ENCODE measurements at regions not wholly inside any gene's neighbourhood (a gene's known extent, or its start where the extent isn't known, plus 50 kb on each side); places are given as distances from the start of the nearest gene placed in this dataset.
"Not testable (repeated sequence)": the region's sequence is repeated elsewhere in the genome, so short reads cannot be mapped to it uniquely, and the experiment has no call there.

- DNase-seq = peak; percentile 30
Observed at GRCh38 chr11:71638801-71639519, 56.3 kb upstream of the KRTAP5-11 start.

GRCh38 chr11:71639520-71639849, 56.8 kb upstream of the KRTAP5-11 start:
- DNase-seq = not testable (repeated sequence)

- DNase-seq = not testable (repeated sequence)
Observed at GRCh38 chr11:71639916-71640315, 57.2 kb upstream of the KRTAP5-11 start.

GRCh38 chr11:71647078-71647477, 64.4 kb upstream of the KRTAP5-11 start:
- DNase-seq = not testable (repeated sequence)

- DNase-seq = not testable (repeated sequence)
Observed at GRCh38 chr11:71652998-71653397, 70.3 kb upstream of the KRTAP5-11 start.

DNA sequence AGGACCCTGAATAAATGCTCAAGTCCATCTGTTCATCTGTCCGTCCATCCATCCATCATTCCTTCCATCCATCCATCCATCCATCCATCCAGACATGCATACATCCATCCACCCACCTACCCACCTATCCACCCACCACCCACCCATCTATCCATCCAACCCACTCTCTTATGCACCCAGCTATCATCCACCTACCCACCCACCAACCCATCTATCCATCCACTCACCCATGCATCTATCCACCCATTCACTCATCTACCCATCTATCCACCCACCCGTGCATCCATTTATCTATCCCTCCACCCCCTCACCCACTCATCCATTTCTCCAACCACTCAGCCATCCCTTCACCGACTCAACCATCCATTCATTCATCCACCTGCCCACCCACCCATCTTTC, 71.7 kb upstream of the KRTAP5-11 start:
- not testable (repeated sequence) for DNase-seq

- DNase-seq = not testable (repeated sequence)
Observed at GRCh38 chr11:71655041-71655440, 72.4 kb upstream of the KRTAP5-11 start.

DNA sequence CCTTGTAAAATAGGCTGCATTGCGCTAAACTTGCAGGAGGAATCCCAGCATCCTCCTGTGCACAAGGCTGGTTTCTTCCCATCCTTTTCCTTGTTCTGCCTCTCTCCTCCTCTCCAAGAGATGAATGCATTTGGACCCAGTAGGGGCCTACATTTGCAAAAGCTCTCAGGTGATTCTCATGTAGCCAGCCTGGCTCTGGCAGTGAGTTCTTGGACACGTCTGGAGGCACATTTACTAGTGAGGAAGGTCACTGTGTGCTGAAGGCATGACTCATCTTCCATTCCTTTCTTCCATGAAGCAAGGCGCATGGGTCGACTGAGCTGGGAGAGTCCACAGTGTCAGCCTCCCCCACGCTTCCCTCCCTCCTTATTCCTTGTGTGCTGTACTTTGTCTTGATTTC, 73.8 kb upstream of the KRTAP5-11 start:
- not testable (repeated sequence) for DNase-seq

DNA sequence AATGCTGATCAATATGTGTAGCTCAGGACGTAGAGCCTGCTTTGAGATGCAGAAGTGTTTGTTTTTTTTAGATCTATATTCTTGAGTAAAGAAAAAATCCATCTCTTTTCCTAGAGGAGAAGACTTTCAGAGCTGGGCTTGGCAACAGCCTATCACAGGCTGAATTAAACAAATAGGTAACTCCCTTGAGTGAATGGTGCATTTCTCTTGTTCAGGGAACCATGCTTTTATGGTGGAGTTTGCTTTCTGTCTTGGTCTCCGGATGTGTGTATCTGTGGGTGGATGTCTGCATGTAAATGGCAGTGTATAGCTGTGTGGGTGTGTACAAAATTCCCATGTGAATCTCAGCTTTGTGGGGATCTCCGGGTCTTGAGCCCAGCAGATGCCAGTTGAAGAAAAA, 82.3 kb upstream of the KRTAP5-11 start:
- DNase-seq = not testable (repeated sequence)

- not testable (repeated sequence) for DNase-seq
Observed at GRCh38 chr11:71698110-71698509, 115.4 kb upstream of the KRTAP5-11 start.

DNA sequence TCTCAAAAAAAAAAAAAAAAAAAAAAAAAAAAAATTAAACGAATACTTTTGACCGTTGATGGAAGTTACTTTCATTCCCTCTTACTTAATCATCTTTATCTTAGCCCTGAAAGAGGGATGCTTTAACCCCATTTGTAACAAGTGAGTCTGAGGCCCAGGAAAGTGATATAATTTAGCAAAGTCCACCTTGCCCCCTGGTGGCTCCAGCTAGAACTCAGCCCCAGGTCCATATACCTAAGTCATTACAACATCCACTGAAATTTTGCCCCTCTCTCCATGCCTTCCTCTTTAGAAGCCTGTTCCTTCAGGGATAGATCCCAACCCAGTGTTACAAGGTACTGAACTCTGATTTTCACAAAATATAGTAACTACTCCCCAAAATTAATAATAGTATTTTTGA, 116.3 kb upstream of the KRTAP5-11 start:
- not testable (repeated sequence) for DNase-seq

GRCh38 chr11:71701435-71702291, 119.0 kb upstream of the KRTAP5-11 start:
- not testable (repeated sequence) for DNase-seq

DNA sequence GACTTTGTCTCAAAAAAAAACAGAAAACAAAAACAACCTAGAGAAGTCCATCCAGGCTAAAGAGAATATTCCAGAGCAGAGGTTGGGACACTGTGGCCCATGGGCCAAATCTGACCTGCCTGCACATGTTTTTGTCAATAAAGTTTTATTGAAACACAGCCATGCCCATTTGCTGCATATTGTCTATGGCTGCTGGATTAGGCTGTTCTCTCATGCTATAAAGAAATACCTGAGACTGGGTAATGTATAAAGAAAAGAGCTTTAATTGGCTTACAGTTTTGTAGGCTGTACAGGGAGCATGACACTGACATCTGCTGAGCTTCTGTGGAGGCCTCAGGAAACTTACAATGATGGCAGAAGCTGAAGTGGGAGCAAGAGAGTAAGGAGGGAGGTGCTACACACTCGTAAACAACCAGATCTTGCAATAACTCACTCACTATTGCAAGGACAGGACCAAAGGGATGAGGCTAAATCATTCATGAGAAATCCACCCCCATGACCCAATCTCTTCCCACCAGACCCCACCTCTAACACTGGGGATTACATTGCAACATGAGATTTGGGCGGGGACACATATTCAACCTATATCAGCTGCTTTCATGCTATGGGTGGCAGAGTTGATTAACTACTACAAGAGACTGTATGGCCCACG, 122.5 kb upstream of the KRTAP5-11 start:
- DNase-seq = not testable (repeated sequence)

GRCh38 chr11:71705738-71706432, 123.2 kb upstream of the KRTAP5-11 start:
- DNase-seq = not testable (repeated sequence)

DNA sequence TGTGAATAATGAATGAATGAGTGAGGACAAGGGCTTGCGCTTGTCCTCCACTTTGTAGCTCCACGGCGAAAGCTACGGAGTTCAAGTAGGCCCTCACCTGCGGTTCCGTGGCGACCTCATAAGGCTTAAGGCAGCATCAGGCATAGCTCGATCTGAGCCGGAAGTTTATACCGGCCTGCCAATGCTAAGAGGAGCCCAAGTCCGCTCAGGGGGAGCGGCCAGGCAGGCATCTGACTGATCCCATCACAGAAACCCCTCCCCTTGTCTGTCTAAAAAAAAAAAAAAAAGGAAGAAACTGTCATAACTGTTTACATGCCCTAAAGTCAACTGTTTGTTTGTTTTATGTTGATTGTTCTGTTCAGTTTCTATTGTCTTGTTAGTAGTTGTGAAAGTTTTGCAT, 124.4 kb upstream of the KRTAP5-11 start:
- DNase-seq = not testable (repeated sequence)

DNA sequence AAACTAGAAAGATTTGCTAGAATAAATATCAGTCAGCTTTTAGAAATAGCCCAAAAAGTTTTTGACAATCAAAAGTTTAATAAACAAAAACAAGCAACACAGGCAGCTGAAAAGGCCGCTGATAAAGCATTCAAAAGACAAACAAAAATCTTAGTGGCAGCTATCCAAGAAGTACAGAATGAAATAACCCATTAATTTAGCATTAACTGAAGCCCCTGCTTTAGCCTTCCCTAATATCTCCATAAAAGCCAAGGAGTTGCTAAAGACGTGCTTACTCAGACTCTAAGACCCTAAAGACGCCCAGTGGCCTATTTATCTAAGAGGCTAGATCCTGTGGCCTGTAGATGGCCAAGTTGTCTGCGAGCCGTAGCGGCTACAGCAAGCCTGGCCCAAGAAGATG, 123.5 kb upstream of the DEFB108B start:
- DNase-seq = not testable (repeated sequence)

GRCh38 chr11:71710171-71710671, 122.8 kb upstream of the DEFB108B start:
- not testable (repeated sequence) for DNase-seq

DNA sequence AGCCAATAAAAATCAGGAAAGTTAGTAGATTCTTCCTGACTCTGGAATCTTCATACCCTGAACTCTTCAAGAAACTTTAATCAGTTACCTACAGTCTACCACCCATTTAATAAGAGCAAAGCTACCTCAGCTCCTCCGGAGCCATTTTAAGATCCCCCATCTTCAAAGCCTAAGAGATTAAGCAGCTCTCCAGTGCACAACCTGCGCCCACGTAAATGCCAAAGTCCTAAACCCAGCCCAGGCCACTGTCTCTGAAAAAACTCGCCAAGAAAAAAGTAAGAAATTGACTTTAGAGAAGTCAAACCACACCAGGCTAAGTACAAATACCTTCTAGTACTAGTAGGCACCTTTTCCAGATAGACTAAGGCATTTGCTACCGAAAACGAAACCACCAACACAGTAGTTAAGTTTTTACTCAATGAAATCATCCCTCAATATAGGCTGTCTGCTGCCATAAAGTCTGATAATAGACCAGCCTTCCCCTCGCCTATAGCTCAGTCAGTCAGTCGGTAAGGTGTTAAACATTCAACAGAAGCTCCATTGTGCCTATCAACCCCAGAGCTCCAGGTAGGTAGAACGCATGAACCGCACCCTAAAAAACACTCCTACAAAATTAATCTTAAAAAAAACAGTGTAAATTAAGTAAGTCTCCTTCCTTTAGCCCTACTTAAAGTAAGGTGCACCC, 122.2 kb upstream of the DEFB108B start:
- not testable (repeated sequence) for DNase-seq

GRCh38 chr11:71712350-71712749, 120.7 kb upstream of the DEFB108B start:
- DNase-seq = not testable (repeated sequence)

DNA sequence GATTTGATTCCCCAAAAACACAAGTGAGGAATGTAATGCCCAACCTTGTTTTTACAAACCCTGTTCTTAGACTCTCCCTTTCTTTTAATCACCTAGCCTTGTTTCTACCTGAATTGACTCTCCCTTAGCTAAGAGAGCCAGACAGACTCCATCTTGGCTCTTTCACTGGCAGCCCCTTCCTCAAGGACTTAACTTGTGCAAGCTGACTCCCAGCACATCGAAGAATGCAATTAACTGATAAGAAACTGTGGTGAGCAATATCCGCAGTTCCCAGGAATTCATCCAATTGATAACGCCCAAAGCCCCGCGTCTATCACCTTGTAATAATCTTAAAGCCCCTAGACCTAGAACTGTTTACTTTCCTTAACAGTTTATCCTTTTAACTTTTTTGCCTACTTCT, 120.2 kb upstream of the DEFB108B start:
- DNase-seq = not testable (repeated sequence)

DNA sequence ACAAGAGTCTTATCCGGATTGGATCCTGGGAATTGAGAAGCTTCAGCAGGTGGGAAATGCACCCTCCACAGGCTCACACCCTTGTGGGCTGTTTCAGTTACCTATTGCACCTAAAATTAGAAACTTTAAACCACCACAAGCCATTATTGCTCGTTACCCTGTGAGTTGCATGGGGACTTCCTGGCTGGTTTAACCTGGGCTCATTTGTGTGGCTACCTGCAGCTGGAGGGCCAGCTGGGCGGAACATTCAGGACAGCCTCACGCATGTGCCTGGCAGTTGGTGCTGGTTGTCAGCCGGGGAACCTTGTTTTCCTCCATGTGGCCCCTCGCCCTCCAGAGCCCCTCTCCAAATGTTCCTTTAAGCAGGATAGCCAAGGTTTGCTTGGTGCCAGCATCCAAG, 118.5 kb upstream of the DEFB108B start:
- not testable (repeated sequence) for DNase-seq

DNA sequence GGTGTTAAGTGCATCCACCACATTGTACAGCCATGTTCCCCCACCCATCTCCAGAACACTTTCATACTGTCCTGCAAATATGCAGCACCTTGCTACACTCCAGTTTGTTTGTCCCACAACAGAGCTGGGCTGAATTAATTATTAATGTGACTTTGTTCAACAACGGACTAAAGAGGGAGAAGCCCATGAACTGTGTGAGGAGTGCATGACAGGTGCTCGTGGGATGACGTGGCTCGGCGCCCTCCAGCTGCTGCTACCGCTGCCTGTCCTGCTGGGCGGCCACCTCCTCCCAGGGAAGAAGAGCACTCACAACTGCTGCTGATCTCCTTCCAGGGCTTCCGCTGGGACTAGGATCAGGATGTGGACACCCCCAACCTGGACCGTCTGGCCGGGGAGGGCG, 111.2 kb upstream of the DEFB108B start:
- not testable (repeated sequence) for DNase-seq
